Stimulated activated naive B cell treated with anti-CD40 and anti-IgM and Interleukin-4, amounts not matched to agents 10 μg/mL and 1 μg/mL and 100 μg/mL, for 72 hours (primary cell): ENCODE measurements at regions not wholly inside any gene's neighbourhood (a gene's known extent, or its start where the extent isn't known, plus 50 kb on each side); places are given as distances from the start of the nearest gene placed in this dataset.

Experiments used
- ATAC-seq, 2 donors: fragments of 150-1000 bp; cut with Tn5 transposase; replicated peaks; 2 replicates each; pipeline ENCODE4 v1.10.0; 2021; ENCODE audit warnings: moderate library complexity in 1 of 2
- DNase-seq: peaks from one replicate; pipeline ENCODE4 v3.0.0; 2021
- H3K27ac Mint-ChIP-seq: one replicate; pipeline ENCODE4 v1.8.0; 2022; ENCODE audit warnings: mild to moderate bottlenecking, mixed read lengths
- H3K27me3 Mint-ChIP-seq, 2 donors: one replicate each; pipeline ENCODE4 v1.8.0; 2022; ENCODE audit warnings: mixed read lengths in 2 of 2
- H3K36me3 Mint-ChIP-seq, 2 donors: one replicate each; pipeline ENCODE4 v1.8.0; 2022; ENCODE audit warnings: mixed read lengths in 2 of 2, mild to moderate bottlenecking in 1 of 2
- H3K4me1 Mint-ChIP-seq, 2 donors: one replicate each; pipeline ENCODE4 v1.8.0; 2022; ENCODE audit warnings: mixed read lengths in 2 of 2, mild to moderate bottlenecking in 1 of 2
- H3K4me3 Mint-ChIP-seq, 2 donors: one replicate each; pipeline ENCODE4 v1.8.0; 2022; ENCODE audit warnings: mild to moderate bottlenecking in 2 of 2, mixed read lengths in 2 of 2, moderate library complexity in 1 of 2
- H3K9me3 Mint-ChIP-seq, 2 donors: one replicate each; pipeline ENCODE4 v1.8.0; 2022; ENCODE audit warnings: mixed read lengths in 2 of 2, mild to moderate bottlenecking in 1 of 2

GRCh38 chr4:82192017-82192673 is 181.6 kb downstream of the HNRNPD start:
- no peak overlapping the region for H3K4me3 Mint-ChIP-seq
- no peaks in the 10 kb centered on the region for H3K4me1 Mint-ChIP-seq
- H3K36me3 Mint-ChIP-seq: no peaks in the 10 kb centered on the region
- no peaks in the 10 kb centered on the region for H3K27me3 Mint-ChIP-seq
- H3K27ac Mint-ChIP-seq: no peak overlapping the region
- no peak for DNase-seq
- ATAC-seq: no peak
- peaks cover 0 to 6% of the 10 kb centered on the region in 2 donors for H3K9me3 Mint-ChIP-seq

- Mint-ChIP-seq H3K4me3 (no peak overlapping the region), H3K4me1 (no peaks in the 10 kb centered on the region), H3K27me3 (peaks cover 12 to 16% of the 10 kb centered on the region in 2 donors), H3K9me3 (peaks cover 3% of the 10 kb centered on the region in 2 donors), H3K36me3 (no peaks in the 10 kb centered on the region), H3K27ac (no peak overlapping the region)
- no peak for ATAC-seq
- no peak for DNase-seq
Measured at GRCh38 chr4:82181789-82182188, 192.0 kb downstream of the HNRNPD start.

GRCh38 chr4:82172186-82172585 is 201.6 kb downstream of the HNRNPD start:
- Mint-ChIP-seq H3K36me3 (peaks cover 0 to 5% of the 10 kb centered on the region in 2 donors), H3K4me3 (no peak overlapping the region), H3K27ac (no peak overlapping the region), H3K4me1 (no peaks in the 10 kb centered on the region), H3K9me3 (peaks cover 2 to 6% of the 10 kb centered on the region in 2 donors), H3K27me3 (peaks cover 18 to 20% of the 10 kb centered on the region in 2 donors)
- no peak for DNase-seq
- ATAC-seq: no peak

DNA sequence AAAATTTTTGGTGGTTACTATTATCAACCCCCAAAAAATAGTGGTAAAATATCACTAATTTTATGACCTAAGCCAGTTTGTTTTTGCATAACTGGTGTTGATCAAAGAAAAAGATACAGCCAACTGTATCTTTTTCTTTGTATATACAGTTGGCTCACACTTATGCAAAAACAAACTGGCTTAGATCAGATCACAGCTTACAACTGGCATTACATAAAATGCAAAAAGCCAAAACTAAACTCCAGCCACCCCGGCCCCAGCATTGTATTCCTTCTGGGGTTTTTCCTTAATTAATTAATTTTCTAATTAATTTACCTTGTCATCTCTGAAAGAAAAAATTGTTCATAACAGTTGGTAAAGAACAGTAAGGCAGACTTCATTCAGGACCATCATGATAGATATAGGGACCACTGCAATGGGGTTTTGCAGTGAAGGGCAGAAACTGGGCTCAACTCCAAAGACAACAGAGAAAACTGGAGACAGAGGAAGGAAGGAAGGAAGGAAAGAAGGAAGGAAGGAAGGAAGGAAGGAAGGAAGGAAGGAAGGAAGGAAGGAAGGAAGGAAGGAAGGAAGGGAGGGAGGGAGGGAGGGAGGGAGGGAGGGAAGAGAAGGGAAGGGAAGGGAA is 202.1 kb downstream of the HNRNPD start:
- H3K9me3 Mint-ChIP-seq: peaks cover 2 to 6% of the 10 kb centered on the region in 2 donors
- no peaks in the 10 kb centered on the region for H3K4me1 Mint-ChIP-seq
- no peak for DNase-seq
- peaks cover 16 to 18% of the 10 kb centered on the region in 2 donors for H3K27me3 Mint-ChIP-seq
- peaks cover 0 to 5% of the 10 kb centered on the region in 2 donors for H3K36me3 Mint-ChIP-seq
- no peak overlapping the region for H3K4me3 Mint-ChIP-seq
- H3K27ac Mint-ChIP-seq: no peak overlapping the region
- ATAC-seq: no peak

DNA sequence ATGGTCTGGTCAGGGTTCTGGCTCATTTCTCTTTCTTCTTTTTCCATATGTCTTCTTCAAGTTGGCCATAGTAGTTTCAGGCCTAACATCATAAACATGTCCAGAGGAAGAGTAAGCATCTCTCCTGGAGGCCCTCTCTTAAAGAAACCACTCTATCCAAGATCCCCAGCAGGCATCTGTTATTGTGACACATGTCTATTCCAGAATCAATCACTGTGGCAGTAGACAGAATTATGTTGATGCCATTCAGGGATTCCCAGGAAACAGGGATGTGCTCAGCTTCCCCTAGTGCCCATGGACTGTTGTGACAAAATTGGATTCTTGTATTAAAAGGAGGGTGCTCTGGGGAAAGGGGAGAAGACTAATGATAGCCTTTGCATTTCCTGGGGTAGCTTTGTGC is 224.0 kb downstream of the HNRNPD start:
- Mint-ChIP-seq H3K4me3 (no peak overlapping the region), H3K9me3 (peaks cover 12 to 13% of the 10 kb centered on the region in 2 donors), H3K36me3 (no peaks in the 10 kb centered on the region), H3K4me1 (no peaks in the 10 kb centered on the region), H3K27ac (no peak overlapping the region), H3K27me3 (peaks cover 15 to 22% of the 10 kb centered on the region in 2 donors)
- DNase-seq (no peak), ATAC-seq (no peak)

- DNase-seq (no peak), ATAC-seq (no peak)
- no peak overlapping the region for H3K27ac Mint-ChIP-seq
- no peaks in the 10 kb centered on the region for H3K4me1 Mint-ChIP-seq
- no peaks in the 10 kb centered on the region for H3K27me3 Mint-ChIP-seq
- no peaks in the 10 kb centered on the region for H3K36me3 Mint-ChIP-seq
- no peaks in the 10 kb centered on the region for H3K9me3 Mint-ChIP-seq
- H3K4me3 Mint-ChIP-seq: no peak overlapping the region
Measured at GRCh38 chr4:82145850-82146249, 227.9 kb downstream of the HNRNPD start.

GRCh38 chr4:82140422-82140821 is 233.4 kb downstream of the HNRNPD start:
- Mint-ChIP-seq H3K9me3 (no peaks in the 10 kb centered on the region), H3K4me3 (no peak overlapping the region), H3K27me3 (no peaks in the 10 kb centered on the region), H3K36me3 (no peaks in the 10 kb centered on the region), H3K27ac (no peak overlapping the region), H3K4me1 (peaks cover 7 to 9% of the 10 kb centered on the region in 2 donors)
- DNase-seq (no peak), ATAC-seq (no peak)

DNA sequence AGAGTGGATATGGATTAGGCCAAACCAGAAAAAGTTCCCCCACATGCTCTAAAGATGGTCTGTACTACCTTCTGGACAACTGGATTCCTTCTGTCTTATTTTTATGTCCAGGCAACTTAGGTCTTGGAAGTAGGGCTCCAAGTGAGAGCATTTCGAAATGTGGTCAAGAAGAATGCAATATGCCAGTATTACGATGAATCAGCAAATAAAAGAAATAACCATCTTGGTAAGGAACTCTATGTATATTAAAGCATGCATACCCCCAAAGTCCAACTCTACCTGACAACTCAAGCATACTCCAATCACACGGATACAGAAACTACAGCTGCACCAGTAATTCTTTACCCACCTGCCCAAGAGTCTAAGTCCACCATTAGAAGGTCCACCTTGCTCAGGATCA is 234.5 kb downstream of the HNRNPD start:
- no peaks in the 10 kb centered on the region for H3K36me3 Mint-ChIP-seq
- no peaks in the 10 kb centered on the region for H3K27me3 Mint-ChIP-seq
- H3K4me3 Mint-ChIP-seq: no peak overlapping the region
- H3K9me3 Mint-ChIP-seq: no peaks in the 10 kb centered on the region
- DNase-seq (no peak), ATAC-seq (no peak)
- peaks cover 7 to 9% of the 10 kb centered on the region in 2 donors for H3K4me1 Mint-ChIP-seq
- H3K27ac Mint-ChIP-seq: no peak overlapping the region

- H3K4me3 Mint-ChIP-seq: no peak overlapping the region
- DNase-seq (no peak), ATAC-seq (no peak)
- no peaks in the 10 kb centered on the region for H3K9me3 Mint-ChIP-seq
- H3K27ac Mint-ChIP-seq: no peak overlapping the region
- no peaks in the 10 kb centered on the region for H3K27me3 Mint-ChIP-seq
- peaks cover 7 to 9% of the 10 kb centered on the region in 2 donors for H3K4me1 Mint-ChIP-seq
- H3K36me3 Mint-ChIP-seq: no peaks in the 10 kb centered on the region
Measured at GRCh38 chr4:82138374-82138773, 235.4 kb downstream of the HNRNPD start.

DNA sequence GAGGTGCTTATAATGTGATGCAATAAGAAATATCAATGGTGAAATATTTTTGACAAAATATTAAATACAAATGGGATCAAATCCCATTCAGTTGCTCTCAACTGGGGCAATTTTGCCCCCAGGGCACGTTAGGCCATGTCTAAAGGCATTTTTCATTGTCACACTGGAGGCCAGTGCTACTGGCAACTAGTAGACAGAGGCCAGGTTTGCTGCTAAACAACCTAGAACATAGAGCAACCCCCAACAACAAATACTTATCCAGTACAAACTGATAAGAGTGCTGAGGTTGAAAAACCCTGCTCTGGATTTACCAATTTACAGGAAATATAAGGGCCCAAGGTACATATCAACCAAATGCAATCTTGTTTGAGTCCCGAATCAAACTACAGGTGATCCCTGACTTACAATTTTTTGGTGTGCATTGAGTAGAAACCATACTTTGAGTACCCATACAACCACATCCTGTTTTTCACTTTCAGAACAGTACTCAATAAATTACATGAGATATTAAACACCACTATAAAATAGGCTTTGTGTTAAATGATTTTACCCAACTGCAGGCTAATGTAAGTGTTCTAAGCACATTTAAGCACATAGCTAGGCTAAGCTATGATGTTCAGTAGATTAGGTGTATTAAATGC is 237.5 kb downstream of the HNRNPD start:
- Mint-ChIP-seq H3K4me1 (peaks cover 7 to 9% of the 10 kb centered on the region in 2 donors), H3K27me3 (peaks cover 0 to 4% of the 10 kb centered on the region in 2 donors), H3K9me3 (no peaks in the 10 kb centered on the region), H3K27ac (no peak overlapping the region), H3K36me3 (no peaks in the 10 kb centered on the region), H3K4me3 (no peak overlapping the region)
- DNase-seq (no peak), ATAC-seq (peak; percentile 68 to 72)

DNA sequence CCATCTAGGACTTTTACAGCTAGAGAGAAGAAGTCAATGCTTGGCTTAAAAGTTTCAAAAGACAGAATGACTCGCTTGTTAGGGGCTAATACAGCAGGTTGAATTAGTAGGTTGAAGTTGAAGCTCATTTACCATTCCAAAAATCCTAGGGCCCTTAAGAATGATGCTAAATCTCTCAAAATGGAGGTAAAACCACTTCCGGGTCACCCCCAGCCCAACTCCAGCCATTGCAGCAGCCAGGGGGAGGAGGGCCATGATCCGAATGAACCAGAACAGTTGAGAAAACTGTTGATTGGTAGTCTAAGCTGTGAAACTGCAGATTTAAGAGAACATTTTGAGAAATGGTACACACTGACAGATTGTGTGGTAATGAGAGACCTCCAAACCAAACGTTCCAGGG is 245.4 kb downstream of the HNRNPD start:
- no peaks in the 10 kb centered on the region for H3K9me3 Mint-ChIP-seq

GRCh38 chr4:82126512-82127040 is 247.2 kb downstream of the HNRNPD start:
- Mint-ChIP-seq H3K27ac (no peak overlapping the region), H3K36me3 (no peaks in the 10 kb centered on the region), H3K27me3 (peaks cover 14 to 18% of the 10 kb centered on the region in 2 donors), H3K9me3 (no peaks in the 10 kb centered on the region), H3K4me3 (no peak overlapping the region), H3K4me1 (peaks cover 0 to 2% of the 10 kb centered on the region in 2 donors)
- no peak for ATAC-seq
- DNase-seq: no peak

More for the DNA sequence above, 245.4 kb downstream of the HNRNPD start:
- ATAC-seq (no peak), DNase-seq (no peak)
- Mint-ChIP-seq H3K36me3 (no peaks in the 10 kb centered on the region), H3K27ac (no peak overlapping the region), H3K4me3 (no peak overlapping the region), H3K4me1 (peaks cover 0 to 2% of the 10 kb centered on the region in 2 donors), H3K27me3 (peaks cover 14 to 22% of the 10 kb centered on the region in 2 donors)

GRCh38 chr4:82125787-82126297 is 247.9 kb downstream of the HNRNPD start:
- peaks cover 14 to 18% of the 10 kb centered on the region in 2 donors for H3K27me3 Mint-ChIP-seq
- no peaks in the 10 kb centered on the region for H3K36me3 Mint-ChIP-seq
- H3K4me3 Mint-ChIP-seq: no peak overlapping the region
- no peak for DNase-seq
- peaks cover 0 to 2% of the 10 kb centered on the region in 2 donors for H3K4me1 Mint-ChIP-seq
- H3K9me3 Mint-ChIP-seq: no peaks in the 10 kb centered on the region
- H3K27ac Mint-ChIP-seq: no peak overlapping the region
- ATAC-seq: no peak

DNA sequence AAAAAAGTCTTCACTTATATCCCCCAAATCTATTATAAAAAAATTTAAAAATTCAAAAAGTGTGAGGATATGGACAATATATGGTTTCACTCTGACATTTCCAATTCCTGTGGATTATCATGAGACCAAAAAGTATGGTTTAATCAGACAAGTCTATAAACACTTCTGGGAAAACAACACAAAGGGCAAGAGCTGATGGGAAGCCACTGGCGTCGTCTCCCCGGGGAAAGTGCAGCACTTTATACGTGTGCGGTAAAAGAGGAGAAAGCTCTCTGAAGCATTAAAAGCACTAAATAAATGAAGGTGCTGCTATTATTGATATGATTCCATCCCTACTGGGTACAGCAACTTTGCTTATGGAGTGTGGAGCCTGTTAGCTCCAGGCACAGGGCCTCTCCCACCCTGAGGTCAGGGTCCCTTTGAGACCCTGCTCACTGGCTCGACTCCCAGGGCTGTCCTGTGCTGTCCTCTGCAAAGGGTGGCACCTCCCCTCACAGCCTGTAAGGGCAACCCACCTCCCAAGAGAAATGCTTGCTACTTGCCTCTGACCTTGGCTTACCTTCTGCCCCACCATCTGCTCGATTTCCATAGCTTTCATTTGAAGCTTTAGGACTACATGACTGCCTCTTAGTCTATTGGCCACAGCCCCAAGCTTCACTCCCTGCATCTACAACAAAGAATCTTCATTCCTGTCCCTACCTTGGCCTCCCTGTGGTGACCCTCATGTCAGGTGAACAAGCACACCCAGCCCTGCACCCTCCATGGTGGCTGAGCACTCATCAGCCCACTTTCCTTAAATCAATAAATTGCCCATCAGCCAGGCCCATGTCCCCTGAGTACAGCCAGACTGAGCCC is 248.6 kb downstream of the HNRNPD start:
- Mint-ChIP-seq H3K36me3 (no peaks in the 10 kb centered on the region), H3K4me1 (peaks cover 0 to 2% of the 10 kb centered on the region in 2 donors)
- ATAC-seq: no peak

More for the DNA sequence above, 248.6 kb downstream of the HNRNPD start:
- Mint-ChIP-seq H3K9me3 (no peaks in the 10 kb centered on the region), H3K27ac (peak overlapping the region; percentile 22), H3K27me3 (peaks cover 14 to 18% of the 10 kb centered on the region in 2 donors), H3K4me3 (no peak overlapping the region)
- no peak for DNase-seq
